ENCODE measurements at regions not wholly inside any gene's neighbourhood (a gene's known extent, or its start where the extent isn't known, plus 50 kb on each side); places are given as distances from the start of the nearest gene placed in this dataset.

DNA sequence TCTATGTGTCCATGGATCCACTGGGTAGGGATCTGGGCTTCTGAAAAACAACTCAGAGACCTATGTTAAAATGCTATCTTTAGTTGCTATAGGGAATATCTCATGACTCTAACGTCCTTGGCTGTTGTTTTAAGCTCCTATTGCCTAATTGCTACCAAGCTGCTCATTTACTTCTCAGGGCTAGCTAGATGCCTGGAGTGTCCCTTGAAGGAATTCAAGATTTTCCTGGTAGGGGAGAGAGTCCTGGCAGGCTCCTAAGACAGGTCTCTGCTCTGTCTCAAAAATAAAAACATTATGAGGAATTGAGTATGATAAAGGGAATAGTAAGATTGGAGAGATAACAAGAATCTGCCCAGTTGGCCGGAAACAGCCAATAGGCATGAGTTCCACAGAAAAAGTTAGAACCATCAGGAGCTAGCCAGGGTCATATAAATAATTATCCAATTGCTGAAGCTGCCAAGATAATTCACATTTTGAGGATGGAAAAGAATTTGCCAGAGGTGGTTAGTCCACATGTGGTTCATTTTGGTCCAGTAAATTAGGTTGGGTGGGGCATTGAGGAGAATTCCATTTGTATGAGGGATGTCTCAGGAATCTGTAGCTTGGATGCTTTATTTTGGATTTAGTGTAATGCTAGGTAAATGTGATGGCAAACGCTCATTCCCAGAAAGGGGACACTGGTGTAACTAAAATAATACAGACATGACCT lies 362.7 kb upstream of the VSTM2A start:
- TF ChIP-seq, protein P1, sequence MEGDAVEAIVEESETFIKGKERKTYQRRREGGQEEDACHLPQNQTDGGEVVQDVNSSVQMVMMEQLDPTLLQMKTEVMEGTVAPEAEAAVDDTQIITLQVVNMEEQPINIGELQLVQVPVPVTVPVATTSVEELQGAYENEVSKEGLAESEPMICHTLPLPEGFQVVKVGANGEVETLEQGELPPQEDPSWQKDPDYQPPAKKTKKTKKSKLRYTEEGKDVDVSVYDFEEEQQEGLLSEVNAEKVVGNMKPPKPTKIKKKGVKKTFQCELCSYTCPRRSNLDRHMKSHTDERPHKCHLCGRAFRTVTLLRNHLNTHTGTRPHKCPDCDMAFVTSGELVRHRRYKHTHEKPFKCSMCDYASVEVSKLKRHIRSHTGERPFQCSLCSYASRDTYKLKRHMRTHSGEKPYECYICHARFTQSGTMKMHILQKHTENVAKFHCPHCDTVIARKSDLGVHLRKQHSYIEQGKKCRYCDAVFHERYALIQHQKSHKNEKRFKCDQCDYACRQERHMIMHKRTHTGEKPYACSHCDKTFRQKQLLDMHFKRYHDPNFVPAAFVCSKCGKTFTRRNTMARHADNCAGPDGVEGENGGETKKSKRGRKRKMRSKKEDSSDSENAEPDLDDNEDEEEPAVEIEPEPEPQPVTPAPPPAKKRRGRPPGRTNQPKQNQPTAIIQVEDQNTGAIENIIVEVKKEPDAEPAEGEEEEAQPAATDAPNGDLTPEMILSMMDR (IDR thresholded peaks at IDR 0.05; ENCODE audit: low read depth, low read length): no peak
- no peak for TF ChIP-seq EZH2phosphoT487 (IDR thresholded peaks at IDR 0.05; ENCODE audit: low read depth)

Measured in OCI-LY3 (cell line).